ENCODE measurements at regions not wholly inside any gene's neighbourhood (a gene's known extent, or its start where the extent isn't known, plus 50 kb on each side); places are given as distances from the start of the nearest gene placed in this dataset.
A peak's percentile ranks its signal among the peaks of the same experiment; 100 is the strongest.

DNA sequence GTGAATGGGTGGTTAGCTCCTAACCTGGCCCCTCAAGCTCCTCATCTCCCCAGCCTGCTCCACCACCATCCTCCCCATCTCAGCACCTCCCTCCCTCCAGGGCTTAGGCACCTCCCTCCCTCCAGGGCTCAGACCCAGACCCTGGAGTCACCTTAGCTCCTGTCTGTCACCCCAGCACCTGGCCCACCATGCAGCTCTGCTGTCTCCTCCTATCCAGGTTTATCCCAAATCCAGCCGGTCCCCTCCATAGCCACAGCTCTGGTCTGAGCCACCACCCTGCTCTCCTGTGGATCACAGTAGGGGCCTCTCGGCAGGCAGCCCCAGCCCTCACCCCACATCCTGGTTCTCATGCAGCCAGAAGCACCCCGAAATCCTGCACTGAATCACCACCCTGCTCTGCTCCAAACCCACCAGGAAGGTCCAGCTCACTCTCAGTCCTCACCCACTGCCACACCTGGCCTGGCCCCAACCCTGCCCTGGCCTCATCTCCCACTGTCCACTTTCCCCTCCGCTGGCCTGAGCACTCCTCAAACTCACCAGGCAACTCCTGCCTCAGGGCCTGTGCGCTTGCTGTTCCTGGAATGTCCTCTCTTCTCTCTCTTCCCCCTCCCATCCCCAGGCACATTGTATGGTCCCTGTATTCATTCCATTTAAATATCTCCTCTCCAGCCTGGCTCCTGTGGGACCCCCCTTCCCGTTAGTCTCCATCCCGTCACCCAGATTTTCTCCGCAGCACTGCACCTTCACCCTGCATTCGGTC, 62.6 kb downstream of the DIO3 start:
- no peak overlapping the region for H3K4me3 ChIP-seq (ENCODE audit: low read depth, poor library complexity, severe bottlenecking)
- TF ChIP-seq POLR2A (IDR thresholded peaks at IDR 0.05): no peak
- TF ChIP-seq, protein P1, sequence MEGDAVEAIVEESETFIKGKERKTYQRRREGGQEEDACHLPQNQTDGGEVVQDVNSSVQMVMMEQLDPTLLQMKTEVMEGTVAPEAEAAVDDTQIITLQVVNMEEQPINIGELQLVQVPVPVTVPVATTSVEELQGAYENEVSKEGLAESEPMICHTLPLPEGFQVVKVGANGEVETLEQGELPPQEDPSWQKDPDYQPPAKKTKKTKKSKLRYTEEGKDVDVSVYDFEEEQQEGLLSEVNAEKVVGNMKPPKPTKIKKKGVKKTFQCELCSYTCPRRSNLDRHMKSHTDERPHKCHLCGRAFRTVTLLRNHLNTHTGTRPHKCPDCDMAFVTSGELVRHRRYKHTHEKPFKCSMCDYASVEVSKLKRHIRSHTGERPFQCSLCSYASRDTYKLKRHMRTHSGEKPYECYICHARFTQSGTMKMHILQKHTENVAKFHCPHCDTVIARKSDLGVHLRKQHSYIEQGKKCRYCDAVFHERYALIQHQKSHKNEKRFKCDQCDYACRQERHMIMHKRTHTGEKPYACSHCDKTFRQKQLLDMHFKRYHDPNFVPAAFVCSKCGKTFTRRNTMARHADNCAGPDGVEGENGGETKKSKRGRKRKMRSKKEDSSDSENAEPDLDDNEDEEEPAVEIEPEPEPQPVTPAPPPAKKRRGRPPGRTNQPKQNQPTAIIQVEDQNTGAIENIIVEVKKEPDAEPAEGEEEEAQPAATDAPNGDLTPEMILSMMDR (IDR thresholded peaks at IDR 0.05): no peak
- WGBS, 2 donors: 93 to 94% methylated on average over 9 of the region's 9 CpGs
- peak in 1 of 2 donors; percentile 82 for DNase-seq (ENCODE audit: low spot score in 2 of 2)
- intact Hi-C loops (cut with DNase I; ENCODE audit: low total_unique reads): loop anchor here (10.0 kb wide), 1 partner anchor 959 kb away; no protein-coding TSS in a partner anchor

DNA sequence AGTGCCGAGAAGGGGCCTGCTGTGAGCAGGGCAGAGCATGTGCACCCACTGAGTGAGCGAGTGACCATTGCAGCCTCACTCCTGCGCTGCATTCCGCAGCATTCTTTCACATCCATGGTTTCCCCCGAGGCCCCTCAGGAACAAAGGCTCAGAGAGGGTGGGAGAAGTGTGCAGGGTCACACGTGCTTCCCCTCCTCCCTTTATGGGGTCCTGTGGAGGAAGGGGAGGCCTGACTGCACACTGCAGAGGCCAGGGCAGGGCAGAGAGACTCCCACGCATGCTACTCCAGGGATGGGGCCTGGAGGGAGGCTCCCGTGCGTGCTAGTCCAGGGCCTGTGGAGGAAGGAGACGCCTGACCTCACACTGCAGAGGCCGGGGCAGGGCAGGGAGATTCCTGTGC, 63.2 kb downstream of the DIO3 start:
- intact Hi-C loops (cut with DNase I; ENCODE audit: low total_unique reads): loop anchor here (10.0 kb wide), 1 partner anchor 960 kb away; no protein-coding TSS in a partner anchor
- TF ChIP-seq POLR2A (IDR thresholded peaks at IDR 0.05): no peak
- TF ChIP-seq, protein P1 (IDR thresholded peaks at IDR 0.05): no peak
- no peak overlapping the region for H3K4me3 ChIP-seq (ENCODE audit: low read depth, poor library complexity, severe bottlenecking)
- DNase-seq (ENCODE audit: low spot score in 2 of 2): peak in 1 of 2 donors; percentile 76
- WGBS, 2 donors: 74 to 83% methylated on average over 10 to 11 of the region's 11 CpGs

DNA sequence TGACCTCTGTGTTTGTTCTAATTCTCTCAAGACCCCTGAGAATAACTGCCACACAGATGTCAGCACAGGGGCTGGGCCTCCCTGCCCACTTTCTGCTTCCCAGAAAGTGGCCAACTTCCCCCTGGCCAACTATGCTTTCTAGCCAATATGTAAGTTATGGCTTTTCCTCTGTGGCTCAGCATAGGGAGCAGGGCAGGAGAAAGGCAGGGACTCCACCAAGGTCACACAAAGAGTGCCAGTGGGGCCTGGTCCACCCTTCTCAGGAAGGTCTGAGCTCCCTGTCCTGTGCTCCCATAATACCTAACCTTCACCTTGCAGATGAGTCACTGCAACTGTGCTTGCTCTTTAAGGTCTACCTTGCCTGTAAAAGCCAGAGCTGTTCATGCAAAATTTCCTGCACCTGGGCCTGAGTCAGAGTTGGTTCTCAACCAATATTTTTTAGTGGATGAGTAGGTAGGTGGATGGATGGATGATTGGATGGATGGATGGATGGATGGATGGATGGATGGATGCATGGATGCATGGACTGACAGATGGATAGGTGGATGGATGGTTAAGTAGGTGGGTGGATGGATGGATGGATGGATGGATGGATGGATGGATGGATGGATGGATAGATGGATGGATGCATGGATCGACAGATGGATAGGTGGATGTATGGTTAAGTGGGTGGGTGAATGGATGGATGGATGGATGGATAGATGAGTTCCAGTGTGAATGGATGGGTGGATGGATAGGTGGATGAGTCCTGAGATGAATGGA, 64.2 kb downstream of the DIO3 start:
- H3K4me3 ChIP-seq (ENCODE audit: low read depth, poor library complexity, severe bottlenecking): no peak overlapping the region
- DNase-seq (ENCODE audit: low spot score in 2 of 2): peak in 1 of 2 donors; percentile 66
- no peak for TF ChIP-seq POLR2A (IDR thresholded peaks at IDR 0.05)
- TF ChIP-seq, protein P1 (IDR thresholded peaks at IDR 0.05): no peak
- intact Hi-C loops (cut with DNase I; ENCODE audit: low total_unique reads): loop anchor here (10.0 kb wide), 1 partner anchor 961 kb away; no protein-coding TSS in a partner anchor
- 92% methylated on average over 1 of the region's 1 CpG for WGBS, 2 donors

DNA sequence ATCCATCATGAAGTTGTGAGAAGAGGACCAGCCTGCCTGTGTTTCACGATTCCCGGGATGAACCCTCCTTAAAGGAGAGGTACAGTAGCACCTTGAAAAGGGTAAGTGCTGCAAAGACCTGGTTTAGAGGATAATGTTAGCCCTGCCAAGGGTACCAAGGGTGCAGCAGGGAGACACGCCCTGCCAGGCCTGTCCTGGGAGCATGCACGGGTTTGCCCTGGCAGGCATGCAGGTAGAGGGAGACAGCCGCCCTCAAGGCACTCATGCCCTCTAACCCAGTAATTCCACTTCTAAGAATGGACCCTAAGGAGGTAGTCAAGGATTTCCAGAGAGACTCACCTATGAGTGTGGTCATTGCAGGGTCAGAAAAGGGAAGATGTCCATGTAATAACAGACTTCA, 65.0 kb downstream of the DIO3 start:
- peak in 1 of 2 donors; percentile 61 for DNase-seq (ENCODE audit: low spot score in 2 of 2)
- 71 to 82% methylated on average over 5 of the region's 5 CpGs for WGBS, 2 donors
- TF ChIP-seq POLR2A (IDR thresholded peaks at IDR 0.05): no peak
- TF ChIP-seq, protein P1 (IDR thresholded peaks at IDR 0.05): no peak
- no peak overlapping the region for H3K4me3 ChIP-seq (ENCODE audit: low read depth, poor library complexity, severe bottlenecking)
- intact Hi-C loops (cut with DNase I; ENCODE audit: low total_unique reads): loop anchor here (10.0 kb wide), 1 partner anchor 962 kb away; no protein-coding TSS in a partner anchor

DNA sequence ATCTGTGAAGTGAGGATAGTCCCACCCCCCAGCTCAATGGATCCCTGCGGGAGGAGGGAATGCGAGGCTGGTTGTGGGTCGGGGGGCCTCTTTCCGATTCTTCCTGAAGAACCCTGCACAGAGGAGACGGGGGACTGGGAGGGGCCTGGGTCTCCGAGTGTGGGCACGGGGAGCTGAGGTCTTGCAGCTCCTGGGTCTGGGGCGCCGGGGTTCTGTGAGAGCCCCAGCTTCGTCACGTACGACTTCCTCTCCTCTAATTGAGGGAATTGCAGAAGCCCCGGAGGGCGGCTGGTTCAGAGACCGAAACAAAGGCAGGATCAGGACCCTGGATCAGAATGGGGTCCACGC, 66.6 kb downstream of the DIO3 start:
- TF ChIP-seq POLR2A (IDR thresholded peaks at IDR 0.05): no peak
- TF ChIP-seq, protein P1 (IDR thresholded peaks at IDR 0.05): no peak
- intact Hi-C loops (cut with DNase I; ENCODE audit: low total_unique reads): loop anchor here (2.0 to 10.0 kb wide), 2 partner anchors 963 to 1241 kb away; no protein-coding TSS in a partner anchor
- DNase-seq (ENCODE audit: low spot score in 2 of 2): peak in 1 of 2 donors; percentile 81
- 38 to 39% methylated on average over 13 to 16 of the region's 16 CpGs for WGBS, 2 donors
- no peak overlapping the region for H3K4me3 ChIP-seq (ENCODE audit: low read depth, poor library complexity, severe bottlenecking)
